GM06990 (cell line): ENCODE measurements at regions not wholly inside any gene's neighbourhood (a gene's known extent, or its start where the extent isn't known, plus 50 kb on each side); places are given as distances from the start of the nearest gene placed in this dataset.

ENCODE experiments used
- DNase-seq: peaks from one replicate; pipeline ENCODE4 v3.0.0-alpha.2; 2011; ENCODE audit not compliant: insufficient read length; ENCODE audit errors: extremely low read depth
- H3K27me3 ChIP-seq: replicated peaks from 2 replicates; pipeline ENCODE4 v1.6.0; 2011; ENCODE audit warnings: low read length; ENCODE audit not compliant: control insufficient read depth, insufficient read depth
- H3K36me3 ChIP-seq: 2 replicates; pipeline ENCODE4 v1.5.1; 2011; ENCODE audit warnings: low read length; ENCODE audit not compliant: control insufficient read depth, insufficient read depth
- H3K4me3 ChIP-seq: replicated peaks from 2 replicates; pipeline ENCODE4 v1.5.1; 2011; ENCODE audit warnings: low read depth, mild to moderate bottlenecking, control low read depth, low read length
- CTCF ChIP-seq: IDR thresholded peaks from 2 replicates; pipeline ENCODE4 v1.5.1; 2011; ENCODE audit warnings: low read length, control low read depth, mild to moderate bottlenecking, inconsistent platforms; ENCODE audit not compliant: insufficient read depth, poor library complexity, severe bottlenecking

GRCh38 chr2:2840681-2841300 lies 509.7 kb upstream of the MYT1L start:
- Histone ChIP-seq H3K27me3 (no peaks in the 10 kb centered on the region; the same call in 1 of the 2 replicates), H3K4me3 (no peak overlapping the region), H3K36me3 (no peaks in the 10 kb centered on the region)
- TF ChIP-seq CTCF = no peak
- no peak for DNase-seq

GRCh38 chr2:2839782-2840531 lies 508.9 kb upstream of the MYT1L start:
- Histone ChIP-seq H3K4me3 (no peak overlapping the region), H3K36me3 (no peaks in the 10 kb centered on the region), H3K27me3 (no peaks in the 10 kb centered on the region; the same call in 1 of the 2 replicates)
- DNase-seq = no peak
- no peak for TF ChIP-seq CTCF

- no peaks in the 10 kb centered on the region for H3K36me3 ChIP-seq
- H3K27me3 ChIP-seq = no peaks in the 10 kb centered on the region; the same call in 1 of the 2 replicates
- no peak for TF ChIP-seq CTCF
- H3K4me3 ChIP-seq = no peak overlapping the region
- DNase-seq = no peak
Observed at GRCh38 chr2:2839393-2839781, 508.3 kb upstream of the MYT1L start.

- no peak for TF ChIP-seq CTCF
- H3K27me3 ChIP-seq = no peaks in the 10 kb centered on the region; the same call in 1 of the 2 replicates
- no peaks in the 10 kb centered on the region for H3K36me3 ChIP-seq
- no peak for DNase-seq
- no peak overlapping the region for H3K4me3 ChIP-seq
Observed at GRCh38 chr2:2838548-2838845, 507.4 kb upstream of the MYT1L start.

GRCh38 chr2:2837746-2838547 lies 506.9 kb upstream of the MYT1L start:
- TF ChIP-seq CTCF = no peak
- no peak overlapping the region for H3K4me3 ChIP-seq
- no peaks in the 10 kb centered on the region; the same call in 1 of the 2 replicates for H3K27me3 ChIP-seq
- DNase-seq = no peak
- no peaks in the 10 kb centered on the region for H3K36me3 ChIP-seq
